GM12873 (cell line): ENCODE measurements at regions not wholly inside any gene's neighbourhood (a gene's known extent, or its start where the extent isn't known, plus 50 kb on each side); places are given as distances from the start of the nearest gene placed in this dataset.

Experiments used
- CTCF ChIP-seq: IDR thresholded peaks from 2 replicates; pipeline ENCODE4 v1.5.1; 2012; ENCODE audit warnings: low read depth, mild to moderate bottlenecking, moderate library complexity, low read length, control low read depth; ENCODE audit not compliant: insufficient read depth; ENCODE audit errors: missing control alignments

- TF ChIP-seq CTCF, result no peak
Observed at GRCh38 chr7:47000561-47000960, 581.4 kb downstream of the TNS3 start.

DNA sequence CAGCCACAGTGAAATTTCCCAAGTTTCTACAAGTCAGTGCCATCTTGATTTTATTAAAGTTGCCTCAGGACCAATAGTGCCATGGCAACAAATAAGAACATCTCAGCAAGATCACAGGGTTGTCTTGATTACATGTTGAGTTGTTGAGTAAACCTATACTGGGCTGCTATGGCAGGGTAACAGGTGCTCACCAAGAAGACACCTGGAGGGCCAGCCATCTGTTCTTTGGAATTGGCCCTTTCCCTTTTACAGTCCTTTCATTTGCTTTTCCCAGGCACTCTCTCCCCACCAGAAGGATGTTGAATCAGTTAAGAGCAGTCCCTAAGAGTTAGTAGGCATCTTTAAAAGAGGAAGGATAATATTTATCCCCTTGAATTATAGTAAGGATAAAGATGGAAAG lies 582.0 kb downstream of the TNS3 start:
- TF ChIP-seq CTCF, result no peak

DNA sequence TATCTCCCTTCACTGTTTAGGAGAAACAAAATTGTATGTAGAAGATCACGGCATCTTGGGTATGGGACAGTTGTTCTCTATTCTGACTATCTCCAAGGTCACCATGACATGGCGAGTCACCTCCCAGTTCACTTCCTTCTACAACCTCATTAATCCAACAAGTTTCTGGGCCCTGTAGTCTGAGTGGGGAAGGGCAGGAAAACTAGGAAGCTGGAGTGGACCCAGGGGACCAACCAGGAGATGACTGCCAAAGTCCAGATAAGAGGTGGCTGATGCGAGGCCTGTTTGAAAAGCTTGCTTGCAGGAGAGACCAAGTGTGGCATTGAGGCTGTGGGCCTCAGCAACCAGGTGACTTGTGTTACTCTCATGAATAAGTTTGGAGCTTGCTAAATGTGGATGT lies 584.9 kb downstream of the TNS3 start:
- TF ChIP-seq CTCF, result no peak

DNA sequence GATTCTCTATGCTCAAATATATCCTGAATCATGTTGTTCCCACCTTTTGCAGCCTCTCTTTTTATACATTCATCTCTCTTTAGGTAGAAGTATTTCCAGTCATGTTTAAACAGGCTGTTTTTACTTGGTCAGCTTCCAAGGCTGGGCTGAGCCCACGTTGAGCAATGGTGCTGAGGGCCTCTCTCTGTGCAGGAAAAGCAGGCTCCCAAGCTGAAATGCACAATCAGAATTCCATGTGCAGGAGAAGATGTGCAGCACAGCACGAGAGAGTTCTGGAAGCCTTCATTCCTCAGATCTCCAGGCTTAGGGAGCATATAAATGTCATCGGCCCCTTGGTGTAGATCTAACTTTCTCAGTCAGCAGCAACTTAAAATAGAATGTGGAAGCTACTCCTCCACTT lies 588.5 kb downstream of the TNS3 start:
- TF ChIP-seq CTCF, result no peak

DNA sequence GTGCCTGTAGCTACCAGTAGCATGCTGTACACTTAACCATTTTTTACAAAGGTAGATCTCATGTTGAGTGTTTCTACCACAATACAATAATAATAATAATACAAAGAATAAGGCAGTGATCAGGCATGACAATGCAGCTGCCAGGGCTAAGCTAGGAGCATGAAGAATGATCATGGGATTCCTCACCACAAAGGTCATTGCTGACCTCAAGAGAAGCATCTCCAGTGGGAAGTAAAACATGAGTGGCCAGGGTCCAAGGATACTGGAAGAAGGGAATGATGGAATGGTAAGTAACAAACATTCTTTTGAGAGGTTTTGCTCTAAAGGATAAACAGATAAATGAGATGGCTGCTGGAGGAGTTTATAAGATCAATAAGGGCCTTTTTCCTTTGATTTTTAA lies 591.1 kb downstream of the TNS3 start:
- no peak for TF ChIP-seq CTCF

- TF ChIP-seq CTCF, result no peak
Observed at GRCh38 chr7:46989247-46989646, 592.7 kb downstream of the TNS3 start.

GRCh38 chr7:46982928-46983327 lies 599.0 kb downstream of the TNS3 start:
- TF ChIP-seq CTCF, result no peak

DNA sequence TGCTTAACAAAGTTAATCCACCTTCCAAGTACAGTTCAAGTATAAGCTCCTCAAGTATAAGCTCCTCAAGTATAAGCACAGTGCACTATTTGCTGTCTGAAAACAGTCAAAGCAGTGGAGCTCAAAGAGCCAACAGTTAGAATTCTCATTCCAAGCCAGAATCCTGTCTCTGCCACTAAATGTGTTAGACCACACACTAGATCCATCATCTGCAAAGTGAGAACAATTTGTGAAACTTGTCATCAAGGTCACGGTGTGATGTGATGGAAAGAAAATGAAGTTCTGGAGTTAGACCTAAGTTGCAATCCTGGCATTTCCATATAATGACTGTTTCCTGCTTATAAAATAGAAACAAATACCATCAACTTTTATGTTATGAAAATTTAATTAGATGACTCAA lies 602.5 kb downstream of the TNS3 start:
- no peak for TF ChIP-seq CTCF
